Natural killer cell treated with Interleukin-12 subunit alpha and Interleukin-12 subunit beta and Interleukin-15 and Interleukin-18, amount 100 ng/mL, for 72 hours (primary cell): ENCODE measurements at regions not wholly inside any gene's neighbourhood (a gene's known extent, or its start where the extent isn't known, plus 50 kb on each side); places are given as distances from the start of the nearest gene placed in this dataset.
A peak's percentile ranks its signal among the peaks of the same experiment; 100 is the strongest.

Experiments
- ATAC-seq, 2 donors: fragments of 150-1000 bp; cut with Tn5 transposase in 1 of 2; sonication (Bioruptor Pico), chemical (Tn5 transposase) in 1 of 2; 2 replicates each; pipeline ENCODE4 v1.10.0; 2021
- DNase-seq: peaks from one replicate; pipeline ENCODE4 v3.0.0; 2022; ENCODE audit warnings: low spot score
- H3K27ac Mint-ChIP-seq, 2 donors: 1 replicate in 1 of 2; 2 replicates in 1 of 2; pipeline ENCODE4 v1.8.0; 2022; ENCODE audit warnings: mixed read lengths in 2 of 2, mild to moderate bottlenecking in 1 of 2, moderate library complexity in 1 of 2
- H3K27me3 Mint-ChIP-seq, 2 donors: 1 replicate in 1 of 2; 2 replicates in 1 of 2; pipeline ENCODE4 v1.8.0; 2022; ENCODE audit warnings: mixed read lengths in 2 of 2
- H3K36me3 Mint-ChIP-seq: one replicate; pipeline ENCODE4 v1.8.0; 2022; ENCODE audit warnings: mixed read lengths
- H3K4me1 Mint-ChIP-seq, 2 donors: 1 replicate in 1 of 2; 2 replicates in 1 of 2; pipeline ENCODE4 v1.8.0; 2022; ENCODE audit warnings: low read depth in 2 of 2, mixed read lengths in 2 of 2, mild to moderate bottlenecking in 1 of 2
- H3K4me3 Mint-ChIP-seq: one replicate; pipeline ENCODE4 v1.8.0; 2022; ENCODE audit warnings: mixed read lengths
- H3K9me3 Mint-ChIP-seq: 2 replicates; pipeline ENCODE4 v1.8.0; 2022; ENCODE audit warnings: mixed read lengths

DNA sequence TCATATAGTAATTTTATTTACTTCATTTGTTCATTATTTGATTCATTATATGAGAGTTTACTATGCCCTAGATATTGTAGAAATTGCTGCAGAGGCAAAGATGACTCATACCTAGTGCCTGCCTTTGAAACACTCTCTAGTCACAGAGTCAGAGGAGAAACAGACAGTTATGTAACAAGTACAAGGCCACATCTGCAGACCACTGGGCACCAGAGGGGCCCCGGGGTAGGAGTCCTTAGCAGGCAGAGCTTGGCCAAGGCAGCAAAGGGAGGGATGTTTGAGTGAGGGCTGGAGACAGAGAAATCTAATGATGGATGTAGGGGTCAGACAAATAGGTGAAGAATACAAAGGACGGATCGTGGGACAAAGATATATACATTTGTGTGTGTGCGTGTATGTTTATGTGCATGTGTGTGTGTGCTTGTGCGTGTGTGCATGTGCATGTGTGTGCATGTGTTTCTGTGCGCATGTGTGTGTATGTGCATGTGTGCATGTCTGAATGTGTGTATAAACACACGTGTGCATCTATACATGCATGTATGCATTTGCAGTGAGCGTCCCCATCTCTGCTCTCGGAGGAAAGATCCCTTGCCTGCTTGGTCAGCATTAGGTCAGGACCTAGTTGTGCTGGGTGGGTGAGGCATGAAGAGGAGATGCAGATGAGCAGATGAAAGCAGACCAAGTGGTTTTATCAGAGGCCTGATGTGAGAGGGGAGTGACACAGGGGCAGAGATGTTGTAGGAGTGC, 170.6 kb upstream of the MYT1L start:
- peak in 1 of 2 donors; percentile 21 for ATAC-seq
- Mint-ChIP-seq H3K4me1 (no peaks in the 10 kb centered on the region), H3K27me3 (peaks cover 0 to 6% of the 10 kb centered on the region in 2 donors), H3K4me3 (no peak overlapping the region), H3K36me3 (no peaks in the 10 kb centered on the region), H3K27ac (no peak overlapping the region), H3K9me3 (no peaks in the 10 kb centered on the region)
- DNase-seq: no peak

DNA sequence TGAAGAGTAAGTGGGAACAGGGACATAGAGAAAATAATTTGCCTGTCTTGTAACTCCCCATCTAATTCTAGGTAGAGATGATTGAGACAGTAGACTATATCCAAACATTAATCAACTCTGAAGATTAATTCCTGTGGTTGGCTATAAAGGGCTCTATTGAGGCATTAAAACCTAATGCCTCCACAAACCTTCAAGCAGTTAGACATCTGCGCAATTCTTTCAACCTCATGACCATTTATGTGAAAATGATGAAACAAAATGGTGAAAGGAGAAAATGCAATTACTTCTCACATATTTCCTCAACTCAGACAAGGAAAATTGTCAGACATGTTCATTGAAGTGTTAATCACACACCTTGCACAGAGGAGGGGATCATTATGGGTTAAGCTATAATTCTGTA, 164.5 kb upstream of the MYT1L start:
- H3K27me3 Mint-ChIP-seq: peaks cover 2 to 6% of the 10 kb centered on the region in 2 donors
- no peaks in the 10 kb centered on the region for H3K4me1 Mint-ChIP-seq
- no peak overlapping the region for H3K4me3 Mint-ChIP-seq
- H3K9me3 Mint-ChIP-seq: no peaks in the 10 kb centered on the region
- no peak for DNase-seq
- ATAC-seq: no peak
- H3K27ac Mint-ChIP-seq: no peak overlapping the region
- H3K36me3 Mint-ChIP-seq: no peaks in the 10 kb centered on the region

DNA sequence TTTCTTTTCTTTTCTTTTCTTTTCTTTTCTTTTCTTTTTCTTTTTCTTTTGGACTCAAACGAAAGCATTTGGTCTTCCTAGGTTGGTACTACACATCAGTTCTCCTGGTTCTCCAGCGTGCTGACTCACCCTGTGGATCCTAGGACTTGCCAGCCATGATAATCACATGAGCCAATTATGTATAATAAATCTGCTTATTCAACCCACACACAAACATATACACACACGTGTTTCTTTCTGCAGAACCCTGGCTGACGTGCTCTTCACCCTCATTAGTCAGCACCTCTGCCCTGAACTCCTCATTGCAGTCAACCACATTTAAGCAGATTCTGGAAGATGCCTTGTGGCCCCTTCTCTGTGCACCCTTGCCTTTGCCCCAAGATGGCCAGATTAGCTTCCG, 162.4 kb upstream of the MYT1L start:
- Mint-ChIP-seq H3K27me3 (peaks cover 5 to 6% of the 10 kb centered on the region in 2 donors), H3K9me3 (no peaks in the 10 kb centered on the region), H3K4me1 (no peaks in the 10 kb centered on the region), H3K27ac (no peak overlapping the region), H3K4me3 (no peak overlapping the region), H3K36me3 (no peaks in the 10 kb centered on the region)
- DNase-seq (no peak), ATAC-seq (no peak)

DNA sequence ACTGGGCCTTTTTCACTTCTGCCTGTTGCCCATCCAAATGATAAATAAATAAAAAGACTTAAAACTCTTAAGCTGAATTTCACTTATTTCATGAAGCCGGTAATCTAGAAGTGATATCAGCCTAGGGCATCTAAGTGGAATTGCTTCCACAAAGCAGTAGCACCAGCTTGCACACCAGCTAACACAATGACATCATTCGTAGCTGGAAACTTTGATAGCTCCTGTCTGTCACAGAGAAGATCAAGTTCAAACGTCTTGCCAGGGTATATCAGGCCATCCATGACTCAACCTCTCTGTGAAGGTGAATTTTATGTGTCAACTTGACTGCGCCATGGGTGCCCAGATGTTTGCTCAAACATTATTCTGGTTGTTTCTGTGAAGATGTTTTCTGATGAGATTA, 161.7 kb upstream of the MYT1L start:
- peaks cover 5 to 6% of the 10 kb centered on the region in 2 donors for H3K27me3 Mint-ChIP-seq
- no peak overlapping the region for H3K4me3 Mint-ChIP-seq
- H3K9me3 Mint-ChIP-seq: no peaks in the 10 kb centered on the region
- no peak overlapping the region for H3K27ac Mint-ChIP-seq
- H3K4me1 Mint-ChIP-seq: no peaks in the 10 kb centered on the region
- H3K36me3 Mint-ChIP-seq: no peaks in the 10 kb centered on the region
- DNase-seq (no peak), ATAC-seq (no peak)

DNA sequence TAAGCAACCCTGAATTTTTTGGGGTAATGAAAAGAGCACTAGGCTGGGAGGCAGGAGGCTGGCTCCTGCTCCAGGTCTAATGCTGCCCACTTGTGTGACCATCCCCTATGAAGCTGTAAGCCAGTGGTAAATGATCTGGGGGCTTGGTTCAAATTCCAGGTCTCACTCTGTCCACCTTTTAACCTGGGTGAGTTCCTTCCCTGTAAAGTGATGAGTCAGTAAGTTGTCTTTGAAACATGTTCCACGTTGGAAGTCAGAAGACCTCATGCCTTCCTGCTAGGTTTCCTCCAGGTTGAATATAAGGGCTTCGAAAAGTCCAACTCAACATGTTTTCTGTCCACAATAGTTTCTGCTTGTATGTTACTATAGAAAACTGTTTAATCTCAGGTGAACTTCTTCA, 160.9 kb upstream of the MYT1L start:
- H3K27ac Mint-ChIP-seq: no peak overlapping the region
- no peaks in the 10 kb centered on the region for H3K4me1 Mint-ChIP-seq
- H3K9me3 Mint-ChIP-seq: no peaks in the 10 kb centered on the region
- H3K4me3 Mint-ChIP-seq: no peak overlapping the region
- peaks cover 5 to 6% of the 10 kb centered on the region in 2 donors for H3K27me3 Mint-ChIP-seq
- no peak for DNase-seq
- H3K36me3 Mint-ChIP-seq: no peaks in the 10 kb centered on the region
- ATAC-seq: no peak

- Mint-ChIP-seq H3K27ac (no peak overlapping the region), H3K4me3 (no peak overlapping the region), H3K36me3 (no peaks in the 10 kb centered on the region), H3K27me3 (peaks cover 0 to 7% of the 10 kb centered on the region in 2 donors), H3K4me1 (no peaks in the 10 kb centered on the region), H3K9me3 (no peaks in the 10 kb centered on the region)
- ATAC-seq: no peak
- no peak for DNase-seq
Measured at GRCh38 chr2:2484301-2484700, 153.2 kb upstream of the MYT1L start.

GRCh38 chr2:2482851-2483250, 151.8 kb upstream of the MYT1L start:
- no peak overlapping the region for H3K4me3 Mint-ChIP-seq
- no peaks in the 10 kb centered on the region for H3K9me3 Mint-ChIP-seq
- no peak overlapping the region for H3K27ac Mint-ChIP-seq
- H3K36me3 Mint-ChIP-seq: no peaks in the 10 kb centered on the region
- ATAC-seq (no peak), DNase-seq (no peak)
- H3K4me1 Mint-ChIP-seq: no peaks in the 10 kb centered on the region
- H3K27me3 Mint-ChIP-seq: peaks cover 2 to 7% of the 10 kb centered on the region in 2 donors

- ATAC-seq: no peak
- Mint-ChIP-seq H3K27ac (no peak overlapping the region), H3K9me3 (no peaks in the 10 kb centered on the region)
Measured at GRCh38 chr2:2472881-2473280, 141.8 kb upstream of the MYT1L start.

DNA sequence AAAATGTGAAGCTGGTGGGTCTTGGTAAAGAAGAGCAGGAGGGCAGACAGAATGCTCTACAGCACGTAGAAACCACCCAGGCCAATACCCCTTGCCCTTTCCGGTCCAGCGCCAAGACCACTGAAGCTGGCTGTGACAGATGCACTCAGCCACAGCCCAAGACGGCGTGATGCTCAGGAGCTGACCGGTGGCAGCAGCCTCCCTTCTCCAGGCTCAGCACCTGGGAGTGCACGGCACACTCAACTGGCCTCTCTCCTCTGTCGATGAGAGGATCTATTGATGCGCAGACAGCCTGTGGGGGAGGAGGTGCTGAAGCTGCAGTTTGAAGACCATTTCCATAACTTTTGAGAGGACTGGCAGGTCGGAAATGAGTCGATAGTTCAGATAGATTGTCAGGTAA, 141.0 kb upstream of the MYT1L start:
- ATAC-seq: no peak
- no peak overlapping the region for H3K4me3 Mint-ChIP-seq
- no peaks in the 10 kb centered on the region for H3K4me1 Mint-ChIP-seq
- no peak overlapping the region for H3K27ac Mint-ChIP-seq
- DNase-seq: no peak
- no peaks in the 10 kb centered on the region for H3K36me3 Mint-ChIP-seq
- no peaks in the 10 kb centered on the region for H3K27me3 Mint-ChIP-seq
- H3K9me3 Mint-ChIP-seq: no peaks in the 10 kb centered on the region

More at GRCh38 chr2:2472881-2473280, 141.8 kb upstream of the MYT1L start:
- Mint-ChIP-seq H3K4me1 (no peaks in the 10 kb centered on the region), H3K4me3 (no peak overlapping the region), H3K27me3 (no peaks in the 10 kb centered on the region), H3K36me3 (no peaks in the 10 kb centered on the region)
- DNase-seq: no peak

GRCh38 chr2:2466534-2466933, 135.5 kb upstream of the MYT1L start:
- Mint-ChIP-seq H3K4me1 (no peaks in the 10 kb centered on the region), H3K27ac (no peak overlapping the region), H3K27me3 (peaks cover 0 to 10% of the 10 kb centered on the region in 2 donors), H3K4me3 (no peak overlapping the region), H3K36me3 (no peaks in the 10 kb centered on the region), H3K9me3 (no peaks in the 10 kb centered on the region)
- ATAC-seq (no peak), DNase-seq (no peak)

DNA sequence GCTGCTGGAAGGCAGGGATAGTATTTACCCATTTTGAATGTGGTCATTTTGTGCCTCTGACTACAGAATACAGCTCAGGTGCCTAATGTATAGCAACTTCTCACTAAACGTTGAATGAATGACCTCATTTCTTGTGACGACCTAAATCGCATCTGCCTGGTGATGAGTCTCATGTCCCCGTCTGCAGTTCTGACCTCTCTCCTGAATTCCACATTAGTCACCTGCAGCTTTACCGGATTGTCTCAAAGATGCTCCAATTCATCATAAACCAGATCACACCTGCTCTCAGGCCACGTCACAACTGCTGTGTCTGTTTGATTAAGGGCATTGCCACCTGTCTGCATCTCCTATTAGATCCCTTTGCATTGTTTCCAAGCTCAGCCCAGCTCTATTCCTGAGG, 133.6 kb upstream of the MYT1L start:
- H3K9me3 Mint-ChIP-seq: no peaks in the 10 kb centered on the region
- peaks cover 0 to 10% of the 10 kb centered on the region in 2 donors for H3K27me3 Mint-ChIP-seq
- no peak overlapping the region for H3K27ac Mint-ChIP-seq
- H3K4me1 Mint-ChIP-seq: no peaks in the 10 kb centered on the region
- no peak for DNase-seq
- H3K36me3 Mint-ChIP-seq: no peaks in the 10 kb centered on the region
- no peak for ATAC-seq
- H3K4me3 Mint-ChIP-seq: no peak overlapping the region

DNA sequence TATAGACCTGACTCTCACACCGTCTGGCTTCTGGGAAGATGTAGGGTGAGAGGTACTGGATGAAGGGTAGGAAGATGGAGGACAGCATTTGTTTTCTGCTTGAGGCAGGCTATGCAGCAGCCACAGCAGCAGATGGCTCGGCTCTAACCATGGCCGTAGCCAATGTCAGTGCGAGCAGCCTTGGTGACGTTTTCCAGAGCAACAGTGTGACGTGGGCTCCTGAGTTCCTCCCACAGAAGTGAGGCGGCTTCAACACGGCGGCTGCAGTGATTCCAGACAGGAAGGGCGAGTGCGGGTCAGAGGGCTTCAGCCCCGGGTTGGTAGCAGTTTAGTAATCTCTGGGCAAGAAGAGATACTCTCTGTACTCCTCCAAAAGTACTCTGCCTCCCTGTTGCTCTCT, 133.0 kb upstream of the MYT1L start:
- DNase-seq (no peak), ATAC-seq (no peak)
- no peak overlapping the region for H3K4me3 Mint-ChIP-seq
- H3K36me3 Mint-ChIP-seq: no peaks in the 10 kb centered on the region
- H3K9me3 Mint-ChIP-seq: no peaks in the 10 kb centered on the region
- H3K27me3 Mint-ChIP-seq: peaks cover 0 to 10% of the 10 kb centered on the region in 2 donors
- H3K4me1 Mint-ChIP-seq: no peaks in the 10 kb centered on the region
- H3K27ac Mint-ChIP-seq: no peak overlapping the region

- Mint-ChIP-seq H3K27ac (no peak overlapping the region), H3K4me3 (no peak overlapping the region), H3K9me3 (peaks cover 4% of the 10 kb centered on the region), H3K36me3 (no peaks in the 10 kb centered on the region), H3K4me1 (no peaks in the 10 kb centered on the region), H3K27me3 (no peaks in the 10 kb centered on the region)
- ATAC-seq (no peak), DNase-seq (no peak)
Measured at GRCh38 chr2:2456721-2457120, 125.6 kb upstream of the MYT1L start.

GRCh38 chr2:2455151-2455550, 124.1 kb upstream of the MYT1L start:
- H3K27me3 Mint-ChIP-seq: no peaks in the 10 kb centered on the region
- H3K36me3 Mint-ChIP-seq: no peaks in the 10 kb centered on the region
- no peak overlapping the region for H3K27ac Mint-ChIP-seq
- H3K4me3 Mint-ChIP-seq: no peak overlapping the region
- ATAC-seq (no peak), DNase-seq (no peak)
- H3K9me3 Mint-ChIP-seq: peaks cover 4% of the 10 kb centered on the region
- H3K4me1 Mint-ChIP-seq: no peaks in the 10 kb centered on the region

- H3K36me3 Mint-ChIP-seq: no peaks in the 10 kb centered on the region
- H3K9me3 Mint-ChIP-seq: peaks cover 4% of the 10 kb centered on the region
- no peak overlapping the region for H3K27ac Mint-ChIP-seq
- no peak overlapping the region for H3K4me3 Mint-ChIP-seq
- H3K4me1 Mint-ChIP-seq: no peaks in the 10 kb centered on the region
- H3K27me3 Mint-ChIP-seq: no peaks in the 10 kb centered on the region
- DNase-seq (no peak), ATAC-seq (no peak)
Measured at GRCh38 chr2:2452961-2453360, 121.9 kb upstream of the MYT1L start.
